Tongue (tissue), 1 donor: ENCODE measurements at regions not wholly inside any gene's neighbourhood (a gene's known extent, or its start where the extent isn't known, plus 50 kb on each side); places are given as distances from the start of the nearest gene placed in this dataset.

Experiments used
- DNase-seq: peaks from one replicate; pipeline ENCODE4 v3.0.0-alpha.2; 2015

DNA sequence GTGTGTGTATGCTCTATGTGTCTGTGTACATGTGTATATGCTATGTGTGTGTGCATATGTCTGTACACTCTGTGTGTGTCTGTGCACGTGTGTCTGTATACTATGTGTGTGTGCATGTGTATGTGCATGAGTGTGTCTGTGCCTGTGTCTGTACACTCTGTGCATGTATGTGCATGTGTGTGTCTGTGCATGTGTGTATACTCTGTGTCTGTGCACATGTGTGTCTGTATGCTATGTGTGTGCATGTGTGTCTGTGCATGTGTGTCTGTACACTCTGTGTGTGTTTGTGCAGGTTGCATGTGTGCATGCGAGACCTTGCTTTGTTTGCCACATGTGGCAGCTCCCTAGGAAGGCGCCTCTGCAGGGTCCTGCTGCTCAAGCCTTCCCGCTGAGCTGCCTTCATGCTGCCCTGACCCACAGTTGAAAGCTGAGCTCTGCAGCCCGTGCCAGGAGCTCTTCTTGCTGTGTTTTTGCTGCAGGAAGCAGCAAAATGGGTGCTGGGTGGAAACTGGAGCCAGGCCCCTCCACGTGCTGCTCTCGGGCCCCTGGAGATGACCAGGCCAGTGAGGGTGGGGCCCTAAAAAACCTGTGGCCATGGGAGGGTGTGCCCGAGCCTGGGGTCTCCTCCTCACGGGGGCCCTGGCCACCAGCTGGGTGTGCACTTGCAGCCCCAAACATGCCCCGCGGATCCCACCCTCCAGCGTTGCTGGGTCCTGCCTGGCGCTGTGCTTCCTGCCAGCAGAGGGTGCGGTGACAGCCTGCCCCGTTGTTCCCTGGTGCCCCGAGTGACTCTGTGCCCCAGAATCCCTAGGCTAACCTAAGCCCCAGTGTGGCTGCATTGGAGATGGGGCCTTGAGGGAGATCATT, 109.1 kb downstream of the DACT2 start:
- no peak for DNase-seq

DNA sequence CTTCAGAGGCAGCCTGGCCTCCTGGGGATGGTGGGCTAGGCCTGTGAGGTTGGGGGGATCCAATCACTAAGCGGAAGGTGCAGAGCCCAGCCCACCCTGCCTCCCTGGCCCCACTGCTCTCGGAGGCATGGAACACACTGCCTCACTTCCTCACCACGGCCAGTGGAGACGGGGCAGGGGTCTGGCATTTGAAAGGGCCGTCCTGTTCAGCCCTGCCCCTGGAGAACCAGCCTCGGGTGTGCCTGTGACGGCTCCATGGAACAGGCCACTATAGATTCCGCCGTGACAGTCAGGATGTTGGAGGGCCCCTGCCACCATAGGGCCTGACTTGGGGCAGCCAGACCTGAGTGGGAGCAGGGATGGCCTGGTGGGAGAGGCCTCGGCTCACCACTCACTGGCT, 110.2 kb downstream of the DACT2 start:
- no peak for DNase-seq

DNA sequence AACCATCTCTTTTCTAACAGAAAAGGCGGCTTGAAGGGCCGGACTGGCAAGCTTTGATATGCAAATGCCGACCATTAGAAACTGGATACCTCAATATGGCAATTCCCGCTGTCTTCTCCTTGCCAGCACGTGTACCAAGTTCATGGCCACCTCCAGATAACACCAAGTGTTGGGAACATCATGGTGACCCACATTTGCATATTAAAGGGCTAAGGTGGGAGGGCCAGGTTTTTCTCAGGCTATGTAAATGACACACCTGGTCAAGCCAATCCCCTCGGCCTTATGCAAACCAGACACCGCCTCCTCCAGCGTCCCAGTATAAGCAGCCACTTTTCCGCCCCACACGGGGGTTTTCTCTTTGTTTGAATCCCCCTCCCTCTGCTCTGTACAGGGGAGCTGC, 110.7 kb downstream of the DACT2 start:
- DNase-seq: no peak

DNA sequence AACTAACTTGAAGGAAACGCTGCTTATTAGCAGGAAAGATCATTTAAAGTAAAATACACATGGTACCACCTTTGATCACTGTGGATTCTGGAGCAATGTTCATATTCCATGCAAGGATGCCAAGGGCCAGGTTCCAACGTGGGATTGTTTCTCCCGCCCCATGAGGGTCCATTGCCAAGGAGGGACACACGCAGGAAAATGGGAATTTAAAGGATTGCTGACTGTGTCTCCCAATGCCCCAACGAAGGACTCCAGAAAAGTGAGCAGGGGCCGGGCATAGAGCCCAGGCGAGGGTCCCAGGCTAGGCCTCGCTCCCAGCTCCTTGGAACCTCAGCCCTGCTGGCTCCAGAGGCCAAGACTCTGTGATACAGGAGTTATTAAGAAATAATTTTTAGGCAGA, 111.2 kb downstream of the DACT2 start:
- no peak for DNase-seq

DNA sequence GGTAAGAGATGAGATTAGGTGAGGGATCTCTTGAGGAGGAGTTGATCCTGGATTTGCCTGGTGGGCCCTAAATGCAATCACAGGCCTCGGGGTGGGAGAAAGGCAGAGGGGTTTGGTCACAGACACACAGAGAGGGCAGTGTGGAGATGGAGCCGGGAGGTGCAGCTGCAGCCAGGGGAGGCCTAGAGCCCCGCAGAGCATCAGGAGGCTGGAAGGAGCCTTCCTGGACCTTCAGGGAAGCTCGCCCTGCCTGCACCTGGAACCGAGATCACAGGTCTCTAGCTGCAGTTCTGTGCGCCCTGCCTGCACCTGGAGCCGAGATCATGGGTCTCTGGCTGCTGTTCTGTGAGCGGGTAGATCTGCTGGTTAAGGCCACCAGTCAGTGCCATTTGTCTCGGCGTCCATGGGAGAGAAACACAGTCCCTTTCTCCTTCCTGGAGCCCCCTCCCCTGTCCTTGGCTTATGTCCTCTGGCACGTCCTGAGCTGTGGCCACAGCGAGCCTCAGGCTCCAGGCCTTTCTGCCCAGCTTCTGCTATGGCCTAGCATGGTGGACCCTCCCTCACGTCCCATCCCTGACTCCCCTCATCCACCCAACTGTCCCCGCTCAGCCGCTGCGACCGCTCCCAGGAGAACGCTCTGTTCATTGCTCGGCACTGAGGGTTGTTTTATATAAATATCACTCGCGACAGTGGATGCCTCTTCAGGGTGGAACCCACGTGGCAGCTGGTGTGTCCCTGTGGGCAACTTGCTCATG, 112.0 kb downstream of the DACT2 start:
- DNase-seq: no peak

DNA sequence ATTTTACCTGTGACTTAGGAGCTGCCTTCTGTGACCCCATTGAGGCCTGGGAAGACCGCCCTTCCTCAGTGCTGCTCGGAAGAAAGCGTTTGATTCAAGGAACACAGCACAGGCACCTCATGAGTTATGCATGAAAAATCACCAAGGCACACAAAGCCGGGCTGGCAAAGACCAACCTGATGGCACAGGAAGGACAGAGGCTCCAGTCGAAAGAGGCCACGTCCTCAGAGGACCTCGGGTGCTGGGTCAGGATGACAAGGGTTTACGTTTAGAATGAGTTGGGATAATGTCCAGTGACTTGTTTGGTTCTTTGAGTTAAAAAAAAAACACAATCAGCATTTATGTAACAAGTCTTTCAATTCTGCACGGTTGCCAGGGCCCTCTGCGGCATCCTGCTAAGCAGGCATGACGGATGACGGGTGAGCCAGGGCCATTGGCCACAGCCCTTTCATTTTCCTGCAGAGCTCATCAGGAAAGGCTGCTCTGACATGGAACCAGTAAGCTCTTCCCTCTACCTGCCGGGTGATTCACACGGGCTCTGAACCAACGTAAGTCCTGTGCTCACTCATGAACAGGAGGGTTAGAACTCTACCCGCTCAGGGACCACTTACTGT, 112.8 kb downstream of the DACT2 start:
- no peak for DNase-seq

DNA sequence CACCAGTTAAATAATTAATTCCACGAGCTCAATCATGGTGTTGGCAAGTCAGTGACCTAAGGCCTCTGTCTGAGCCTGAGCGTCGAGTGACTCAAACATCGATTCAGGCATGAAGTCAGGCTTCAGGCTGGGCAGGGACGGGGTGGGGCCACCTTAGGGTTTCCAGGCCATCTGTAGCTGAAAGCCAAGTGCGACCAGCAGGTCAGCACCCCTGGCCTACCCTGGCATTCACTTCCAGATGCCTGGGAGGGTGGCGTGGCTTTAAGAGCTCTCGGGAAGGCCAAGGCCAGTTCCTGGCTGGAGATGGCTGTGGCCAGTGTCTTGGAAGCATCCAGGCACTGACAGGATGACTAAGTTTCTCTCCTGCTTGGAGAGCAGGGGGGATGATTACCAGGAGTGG, 113.4 kb downstream of the DACT2 start:
- DNase-seq: no peak

DNA sequence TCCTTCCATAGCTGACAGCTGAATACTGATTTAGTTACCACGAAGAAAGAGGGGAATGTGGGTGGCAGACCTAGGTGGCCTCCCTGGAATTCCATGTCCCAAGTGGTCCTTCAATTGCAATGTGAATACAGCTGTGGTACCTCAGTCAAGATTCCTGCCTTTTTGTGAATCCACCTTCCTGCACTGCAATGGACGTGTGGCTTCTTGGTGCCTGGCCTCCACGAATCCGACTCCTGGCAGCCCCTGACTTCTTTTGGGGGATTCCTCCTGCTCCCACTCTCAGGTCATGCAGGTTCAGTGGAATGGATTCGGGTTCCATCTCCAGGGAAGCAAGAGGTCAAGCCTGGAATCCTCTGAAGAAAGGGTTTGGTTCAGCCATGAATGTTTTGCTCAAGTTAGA, 117.8 kb downstream of the DACT2 start:
- no peak for DNase-seq

DNA sequence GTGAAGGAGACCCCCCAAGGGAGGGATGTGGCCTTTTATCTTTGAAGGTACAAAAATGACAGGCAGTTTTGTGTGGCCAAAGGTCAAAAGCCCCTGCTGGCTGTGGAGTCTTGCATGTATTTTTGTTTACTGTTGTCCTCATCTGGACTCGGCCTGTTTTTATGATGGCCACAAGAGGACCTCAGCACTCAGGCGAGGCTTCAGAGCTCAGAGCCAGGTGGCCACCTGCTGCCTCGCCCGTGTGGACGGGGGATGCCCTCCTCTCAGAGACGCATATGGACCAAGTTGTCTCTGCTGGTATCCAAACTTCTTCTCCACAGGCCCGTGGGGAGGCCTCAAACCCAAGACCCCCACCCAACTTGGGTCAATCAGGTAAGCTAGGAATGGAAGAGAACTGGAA, 118.2 kb downstream of the DACT2 start:
- no peak for DNase-seq

DNA sequence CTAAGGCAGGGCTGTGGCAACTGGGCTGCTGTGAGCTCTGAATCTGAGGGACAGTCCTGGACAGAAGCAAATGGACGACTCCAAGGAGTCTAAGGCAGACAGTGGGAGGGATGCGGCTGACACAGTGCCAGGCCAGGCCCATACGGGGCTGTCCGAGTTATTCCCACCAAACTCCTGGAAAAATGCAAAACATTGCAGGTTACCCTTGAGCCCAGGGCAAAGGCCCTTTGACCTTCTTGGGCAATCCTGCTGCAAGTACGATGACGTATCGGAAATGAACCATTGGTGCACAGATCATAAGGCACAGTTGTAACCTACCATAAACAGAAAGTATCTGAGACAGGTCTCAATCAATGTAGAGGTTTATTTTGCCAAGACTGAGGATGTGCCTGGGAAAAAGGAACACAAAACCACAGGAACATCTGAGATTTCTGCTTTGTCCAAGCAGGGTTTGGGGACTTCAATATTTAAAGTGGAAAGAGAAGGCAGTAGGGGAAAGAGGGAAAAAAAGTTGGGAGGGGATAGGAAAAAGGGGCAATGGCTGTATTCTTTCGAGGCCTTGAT, 118.9 kb downstream of the DACT2 start:
- DNase-seq: no peak

DNA sequence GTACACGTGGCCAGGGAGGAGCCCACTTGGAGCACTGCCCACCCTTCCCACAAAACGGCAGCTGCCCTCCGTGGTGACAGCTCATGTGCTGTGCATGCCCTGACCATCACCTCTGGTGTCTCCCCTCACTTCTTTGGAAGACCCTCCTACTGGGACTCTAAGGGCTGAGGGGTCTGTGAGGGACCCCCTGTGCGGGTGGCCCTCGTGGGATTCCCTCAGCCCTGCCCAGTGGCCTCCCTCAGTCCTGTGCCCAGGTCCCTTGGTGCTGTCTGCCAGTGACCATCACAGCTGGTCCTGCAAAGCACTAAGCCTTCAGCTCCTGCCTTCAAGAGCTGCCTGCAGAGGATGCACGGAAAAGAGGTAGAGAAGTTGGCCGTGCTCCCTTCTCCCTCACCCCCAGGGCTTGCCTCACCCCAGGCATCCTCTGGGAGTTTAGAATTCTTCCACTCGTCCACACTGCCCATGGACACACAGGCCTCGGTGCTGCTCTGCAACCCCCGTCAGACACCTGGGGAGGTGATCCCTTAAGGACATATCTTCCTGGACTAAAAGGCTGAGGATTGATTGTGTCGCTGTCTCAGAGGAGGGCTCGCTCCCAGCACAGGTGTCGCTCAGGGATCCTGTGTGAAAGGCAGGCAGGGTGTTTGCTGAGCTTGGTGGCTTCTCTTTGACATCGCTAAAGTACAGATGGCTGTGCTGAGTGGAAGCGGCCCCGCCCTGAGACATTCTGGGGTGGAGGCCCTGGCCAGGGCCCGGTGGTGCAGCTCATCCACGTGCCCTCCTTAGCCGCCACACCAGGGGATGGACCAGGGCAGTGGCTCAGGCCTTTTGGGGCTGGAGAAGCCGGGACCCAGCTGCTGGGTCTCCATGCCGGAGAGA, 119.5 kb upstream of the FRMD1 start:
- no peak for DNase-seq

DNA sequence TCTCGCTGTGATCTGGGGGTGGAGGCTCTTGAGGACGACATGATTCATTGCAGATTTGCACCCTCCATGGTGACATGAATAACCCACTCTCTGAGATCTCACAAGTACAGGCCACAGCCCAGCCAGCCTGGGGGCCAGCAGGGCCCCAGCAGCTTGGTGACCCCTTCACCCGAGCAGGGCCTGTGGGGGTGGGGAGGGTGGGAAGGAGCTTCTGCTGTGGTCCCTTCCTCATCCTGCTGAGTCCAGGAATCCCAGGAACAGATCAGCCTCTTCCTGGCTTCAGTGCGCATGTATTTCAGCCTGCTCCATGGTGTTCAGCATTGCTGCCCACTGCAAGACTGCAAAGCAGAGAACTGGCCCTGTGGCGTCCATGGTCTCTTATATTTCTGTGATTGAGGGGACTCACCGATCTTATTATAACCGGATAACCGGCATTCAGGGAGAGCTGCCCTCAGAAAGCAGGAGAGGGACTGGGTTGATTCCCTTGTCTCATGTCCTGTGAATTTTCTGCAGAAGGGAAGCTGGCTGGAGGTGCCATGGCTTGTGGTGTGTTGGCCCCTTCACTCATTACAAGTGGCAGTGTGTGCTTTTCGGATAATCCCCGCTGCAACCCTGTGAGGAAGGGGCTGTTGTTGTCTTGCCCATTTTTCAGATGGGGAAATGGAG, 118.8 kb upstream of the FRMD1 start:
- DNase-seq: no peak

DNA sequence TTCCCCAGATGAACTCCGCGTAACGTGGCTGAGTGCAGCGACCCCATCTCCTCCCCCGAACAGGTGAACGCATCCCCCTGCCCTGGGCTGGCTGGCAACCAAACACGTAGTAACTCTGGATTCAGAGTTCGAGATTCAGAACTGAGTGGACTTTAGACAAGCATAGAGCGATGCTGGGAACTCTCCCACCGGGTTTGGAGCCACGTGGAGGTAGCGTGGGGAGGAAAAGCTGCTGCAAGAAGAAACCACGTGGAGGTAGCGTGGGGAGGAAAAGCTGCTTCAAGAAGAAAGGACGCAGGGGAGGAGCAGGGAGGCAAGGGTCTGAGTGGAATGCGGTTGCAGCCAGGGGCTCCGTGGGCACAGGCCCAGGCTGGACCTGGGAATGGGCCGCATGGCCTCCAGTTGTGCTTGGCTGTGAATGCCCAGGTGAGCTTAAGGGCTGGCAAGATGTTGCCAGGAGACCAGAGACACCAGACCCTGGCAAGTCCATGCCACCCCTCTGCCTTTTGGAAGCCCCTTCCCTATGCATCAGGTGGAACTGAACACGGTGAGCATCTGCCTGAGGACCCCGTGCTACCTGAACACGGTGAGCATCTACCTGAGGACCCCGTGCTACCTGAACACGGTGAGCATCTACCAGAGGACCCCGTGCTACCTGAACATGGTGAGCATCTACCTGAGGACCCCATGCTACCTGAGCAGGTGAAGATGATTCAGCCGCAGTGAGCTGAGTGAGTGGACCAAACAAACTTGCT, 118.0 kb upstream of the FRMD1 start:
- no peak for DNase-seq

DNA sequence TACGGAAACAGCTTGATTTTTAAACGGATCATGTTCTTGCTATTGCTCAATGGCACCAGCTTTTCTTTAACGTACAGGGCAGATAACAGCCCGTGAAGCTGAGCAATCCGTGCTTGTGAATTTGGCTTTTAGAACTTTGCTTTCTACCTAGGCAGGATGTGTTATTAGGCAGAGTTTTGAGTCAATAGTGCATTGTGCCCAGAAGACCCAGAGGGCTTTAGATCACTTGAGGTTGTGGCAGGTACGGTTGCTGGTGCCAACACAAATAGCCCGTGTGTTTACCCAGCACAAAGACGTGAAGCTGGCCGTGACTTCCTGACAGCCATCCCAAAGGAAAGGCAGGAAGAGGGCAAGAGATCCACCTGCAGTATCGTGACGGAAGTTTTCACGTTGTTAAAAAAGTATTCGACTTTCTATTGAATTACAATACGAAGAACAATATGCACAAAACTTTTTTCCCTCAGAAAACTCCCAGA, 117.4 kb upstream of the FRMD1 start:
- DNase-seq: peak; percentile 50

DNA sequence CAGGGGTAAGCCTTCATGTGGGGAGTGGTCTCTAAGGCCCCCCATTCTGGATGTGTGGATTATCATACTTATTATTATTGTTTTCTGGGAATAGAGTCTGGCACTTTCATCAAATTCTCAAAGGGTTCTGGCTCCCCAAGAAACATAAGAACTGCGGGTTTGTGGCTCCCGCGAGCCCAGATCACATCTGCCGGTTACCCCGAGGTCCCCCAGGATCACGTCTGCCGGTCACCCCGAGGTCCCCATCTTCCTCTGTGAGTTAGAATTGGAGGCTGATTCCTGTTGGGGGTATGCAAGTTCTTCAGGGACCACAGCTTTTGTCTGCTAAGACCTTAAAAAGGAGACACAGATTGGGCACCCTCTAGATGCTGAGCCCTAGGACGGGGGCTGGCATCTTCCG, 116.7 kb upstream of the FRMD1 start:
- no peak for DNase-seq

DNA sequence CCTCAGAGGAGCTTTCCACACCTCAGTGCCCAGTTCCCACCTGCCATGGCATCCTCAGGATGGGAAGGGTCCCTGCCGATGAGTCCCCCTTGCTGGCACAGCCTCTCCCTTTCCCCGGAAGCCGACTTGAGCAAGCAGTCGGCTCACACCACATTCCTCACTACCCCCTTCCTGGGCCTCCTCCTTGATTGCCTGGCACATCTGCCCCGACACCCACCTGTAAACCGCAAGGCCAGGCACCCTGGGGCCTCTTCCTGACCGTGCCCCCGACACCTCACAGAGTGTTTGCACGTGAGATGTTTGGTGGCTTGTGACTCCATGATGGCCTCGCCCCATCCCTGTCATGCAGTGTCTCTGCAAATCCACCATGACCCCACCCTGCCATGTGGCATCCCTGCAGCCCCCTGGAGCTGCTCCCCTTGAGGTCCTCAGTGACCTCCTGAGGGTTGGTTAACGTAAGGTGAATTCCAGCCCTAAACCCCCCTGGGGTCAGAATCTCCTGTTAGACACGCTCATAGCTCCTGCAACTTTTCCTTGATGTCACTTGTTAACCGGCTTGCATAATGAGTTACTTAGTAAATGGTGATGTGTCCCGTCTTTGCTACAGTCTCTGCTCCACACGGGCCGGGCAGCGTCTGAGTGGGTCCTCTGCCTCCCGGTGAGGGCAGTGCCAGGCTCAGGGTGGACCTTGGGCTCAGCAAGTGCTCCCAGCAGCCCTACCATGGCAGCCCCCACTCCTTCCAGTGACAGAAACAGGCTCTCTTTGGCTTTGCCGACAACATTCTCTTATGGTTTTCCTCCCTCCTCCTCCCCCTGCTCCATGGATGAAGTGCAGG, 115.9 kb upstream of the FRMD1 start:
- no peak for DNase-seq

DNA sequence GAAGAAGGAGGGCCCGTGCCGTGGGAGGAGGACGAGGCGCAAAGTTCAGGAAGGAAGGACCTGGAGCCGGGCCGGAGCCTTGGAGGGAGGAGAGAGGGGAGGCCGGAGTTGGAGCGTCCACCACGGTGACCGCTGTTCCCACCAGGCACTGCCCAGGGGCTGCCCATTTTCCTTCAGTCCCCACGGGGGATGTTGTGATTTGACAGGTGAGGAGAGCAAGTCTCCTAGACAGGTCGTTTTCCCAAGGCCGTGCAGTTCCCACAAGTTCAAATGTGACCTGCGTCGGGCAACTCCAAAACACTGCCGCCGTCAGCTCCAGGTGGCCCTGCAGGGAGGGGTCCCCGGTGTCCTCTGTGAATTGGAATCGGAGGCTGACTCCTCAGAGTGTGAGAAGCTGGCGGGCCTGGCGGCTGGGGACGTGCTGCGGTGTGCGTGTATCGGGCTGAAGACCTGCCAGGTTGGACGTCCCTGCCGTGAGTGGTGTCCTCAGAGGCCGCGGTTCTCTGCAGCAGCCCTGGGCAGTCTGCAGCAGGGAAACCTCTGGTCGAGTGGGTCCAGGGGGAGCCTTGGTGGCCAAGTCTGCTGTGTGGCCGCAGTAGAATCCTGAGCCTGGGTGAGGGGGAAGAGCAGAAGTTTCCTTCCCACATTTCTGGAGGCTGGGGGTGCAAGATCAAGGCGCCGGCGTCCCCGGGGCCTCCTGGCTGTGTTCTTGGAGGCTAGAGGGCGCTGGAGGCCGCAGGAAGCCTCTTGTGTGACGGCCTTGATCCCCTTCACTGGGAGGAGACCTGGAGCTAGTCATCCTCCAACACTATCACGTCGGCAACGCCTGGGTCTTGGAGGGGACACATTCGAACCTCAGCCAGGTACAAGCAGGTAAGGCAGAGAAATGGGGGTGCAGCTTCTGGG, 115.1 kb upstream of the FRMD1 start:
- DNase-seq: no peak
